ENCODE measurements at regions not wholly inside any gene's neighbourhood (a gene's known extent, or its start where the extent isn't known, plus 50 kb on each side); places are given as distances from the start of the nearest gene placed in this dataset.

DNA sequence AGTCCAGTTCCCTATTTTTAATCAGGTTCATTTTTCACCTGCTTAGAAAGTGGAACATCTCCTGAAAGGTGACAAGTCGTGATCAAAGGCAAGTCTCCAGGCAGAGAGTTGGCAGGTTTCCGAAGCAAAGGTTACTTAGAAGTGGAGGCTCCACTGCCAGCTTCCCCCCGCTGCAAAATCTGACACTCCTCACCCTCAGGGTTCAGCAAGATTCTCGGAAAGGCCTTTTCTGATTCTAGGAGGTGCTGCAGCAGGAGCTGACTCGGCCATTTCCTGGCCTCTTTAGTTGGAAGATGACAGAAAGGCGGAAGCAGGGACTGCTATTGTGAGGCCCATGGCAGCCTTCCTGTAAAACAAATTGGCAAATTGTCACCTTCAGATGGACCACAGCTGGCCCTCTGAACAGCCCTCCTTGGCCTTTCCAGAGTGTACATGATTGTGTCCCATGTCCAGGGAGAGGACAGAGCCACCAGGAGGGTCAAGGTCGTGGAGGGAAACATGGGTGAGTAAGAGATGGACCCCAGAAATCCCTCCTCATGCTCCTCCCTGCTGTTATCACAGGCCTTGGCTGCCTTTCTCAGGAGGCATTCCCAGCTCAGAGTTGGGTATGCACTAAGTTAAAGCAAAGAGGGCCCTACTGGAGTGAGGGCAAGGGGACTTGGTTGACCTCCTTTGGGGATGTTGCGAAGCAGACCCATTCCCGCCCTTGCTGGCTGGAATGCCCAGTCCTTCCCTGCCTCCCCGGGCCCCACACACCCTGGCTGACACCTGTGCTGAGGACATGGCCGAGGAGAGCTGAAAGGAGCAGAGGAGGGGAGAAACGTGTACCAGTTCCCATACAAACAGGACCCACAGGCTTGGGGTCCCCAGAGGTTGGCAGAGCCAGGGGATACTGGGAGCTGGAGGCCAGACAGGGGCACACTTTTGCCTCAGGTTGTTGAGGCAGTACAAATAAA lies 115.5 kb upstream of the IRF2BP2 start:
- TF ChIP-seq TCF7L2 (IDR thresholded peaks at IDR 0.05; ENCODE audit: low read depth, low read length) (no peak), DPF2 (IDR thresholded peaks at IDR 0.05) (0 out of 2 replicates have a peak, but pooled peaks have one; percentile 6), JUND (IDR thresholded peaks at IDR 0.05; ENCODE audit: borderline replicate concordance, low read depth, low read length) (no peak), JUND (tag; IDR thresholded peaks at IDR 0.05; ENCODE audit: borderline replicate concordance, low read depth, low read length) (no peak), RCOR1 (IDR thresholded peaks at IDR 0.05; ENCODE audit: borderline replicate concordance in 1 of 2, low read depth in 2 of 2, low read length in 2 of 2) (0 out of 4 replicates have a peak, but pooled peaks of 1 of the 2 experiments have one; percentile 4), STAG1 (CRISPR knock-in tag; IDR thresholded peaks at IDR 0.05; ENCODE audit: borderline replicate concordance) (no peak), ZFPM2 (CRISPR knock-in tag; IDR thresholded peaks at IDR 0.05) (no peak), NCOA2 (IDR thresholded peaks at IDR 0.05; ENCODE audit: partially characterized antibody in 2 of 2) (no peak), TAF1 (IDR thresholded peaks at IDR 0.05; ENCODE audit: control insufficient read depth, extremely low read depth, insufficient read depth, low read length, severe bottlenecking) (no peak), CBX8 (IDR thresholded peaks at IDR 0.05; ENCODE audit: borderline replicate concordance, extremely low read depth, low read depth, low read length, poor library complexity, severe bottlenecking) (no peak)
- TF ChIP-seq, protein P1, sequence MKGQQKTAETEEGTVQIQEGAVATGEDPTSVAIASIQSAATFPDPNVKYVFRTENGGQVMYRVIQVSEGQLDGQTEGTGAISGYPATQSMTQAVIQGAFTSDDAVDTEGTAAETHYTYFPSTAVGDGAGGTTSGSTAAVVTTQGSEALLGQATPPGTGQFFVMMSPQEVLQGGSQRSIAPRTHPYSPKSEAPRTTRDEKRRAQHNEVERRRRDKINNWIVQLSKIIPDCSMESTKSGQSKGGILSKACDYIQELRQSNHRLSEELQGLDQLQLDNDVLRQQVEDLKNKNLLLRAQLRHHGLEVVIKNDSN (CRISPR knock-in tag; IDR thresholded peaks at IDR 0.05): no peak
- TF ChIP-seq, protein P2, sequence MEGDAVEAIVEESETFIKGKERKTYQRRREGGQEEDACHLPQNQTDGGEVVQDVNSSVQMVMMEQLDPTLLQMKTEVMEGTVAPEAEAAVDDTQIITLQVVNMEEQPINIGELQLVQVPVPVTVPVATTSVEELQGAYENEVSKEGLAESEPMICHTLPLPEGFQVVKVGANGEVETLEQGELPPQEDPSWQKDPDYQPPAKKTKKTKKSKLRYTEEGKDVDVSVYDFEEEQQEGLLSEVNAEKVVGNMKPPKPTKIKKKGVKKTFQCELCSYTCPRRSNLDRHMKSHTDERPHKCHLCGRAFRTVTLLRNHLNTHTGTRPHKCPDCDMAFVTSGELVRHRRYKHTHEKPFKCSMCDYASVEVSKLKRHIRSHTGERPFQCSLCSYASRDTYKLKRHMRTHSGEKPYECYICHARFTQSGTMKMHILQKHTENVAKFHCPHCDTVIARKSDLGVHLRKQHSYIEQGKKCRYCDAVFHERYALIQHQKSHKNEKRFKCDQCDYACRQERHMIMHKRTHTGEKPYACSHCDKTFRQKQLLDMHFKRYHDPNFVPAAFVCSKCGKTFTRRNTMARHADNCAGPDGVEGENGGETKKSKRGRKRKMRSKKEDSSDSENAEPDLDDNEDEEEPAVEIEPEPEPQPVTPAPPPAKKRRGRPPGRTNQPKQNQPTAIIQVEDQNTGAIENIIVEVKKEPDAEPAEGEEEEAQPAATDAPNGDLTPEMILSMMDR (IDR thresholded peaks at IDR 0.05 in 2 of 3, conservative IDR thresholded peaks at IDR 0.05 in 1 of 3; ENCODE audit: insufficient read depth in 2 of 3, low read depth in 1 of 3, low read length in 3 of 3): no peak

Data from K562 (cell line).